ENCODE measurements at regions not wholly inside any gene's neighbourhood (a gene's known extent, or its start where the extent isn't known, plus 50 kb on each side); places are given as distances from the start of the nearest gene placed in this dataset.

- Histone ChIP-seq H3K4me3 (ENCODE audit: low read depth in 1 of 2, low read length in 2 of 2) (no peak overlapping the region), H3K27ac (ENCODE audit: low read depth, low read length) (no peak overlapping the region), H3K9ac (ENCODE audit: low read length) (no peak overlapping the region), H3K4me1 (ENCODE audit: insufficient read depth, low read length) (peaks cover 7% of the 10 kb centered on the region), H3K9me3 (ENCODE audit: low read length) (no peaks in the 10 kb centered on the region), H3K36me3 (ENCODE audit: insufficient read depth, low read length) (no peaks in the 10 kb centered on the region), H3K27me3 (ENCODE audit: control insufficient read depth in 1 of 2, insufficient read depth in 2 of 2, low read length in 2 of 2) (no peaks in the 10 kb centered on the region)
Observed at GRCh38 chr11:92644595-92645445, 324.6 kb upstream of the MTNR1B start.

DNA sequence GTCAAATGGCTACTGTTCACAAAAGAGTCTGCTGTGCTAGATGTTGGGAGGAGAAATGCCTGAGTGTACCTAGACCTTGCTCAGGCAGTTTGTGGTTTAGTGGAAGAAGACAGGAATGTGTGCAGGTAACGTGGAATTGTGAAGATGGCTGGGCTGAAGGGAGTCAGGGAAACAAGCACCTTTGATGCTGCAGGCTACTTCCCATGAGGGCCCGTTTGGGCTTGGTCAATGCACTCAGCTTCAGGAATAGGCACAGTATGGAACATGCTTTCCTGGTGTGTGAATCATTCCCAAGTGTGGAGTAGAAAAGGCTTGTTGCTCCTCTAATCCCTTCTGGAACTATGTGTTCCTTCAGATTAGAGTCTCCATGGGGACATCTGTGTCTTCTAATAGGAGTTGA is 318.3 kb upstream of the MTNR1B start:
- Histone ChIP-seq H3K4me3 (ENCODE audit: low read depth in 1 of 2, low read length in 2 of 2) (no peak overlapping the region), H3K4me1 (ENCODE audit: insufficient read depth, low read length) (no peaks in the 10 kb centered on the region), H3K9me3 (ENCODE audit: low read length) (no peaks in the 10 kb centered on the region), H3K27ac (ENCODE audit: low read depth, low read length) (no peak overlapping the region), H3K36me3 (ENCODE audit: insufficient read depth, low read length) (no peaks in the 10 kb centered on the region), H3K27me3 (ENCODE audit: control insufficient read depth in 1 of 2, insufficient read depth in 2 of 2, low read length in 2 of 2) (no peaks in the 10 kb centered on the region), H3K9ac (ENCODE audit: low read length) (no peak overlapping the region)

- Histone ChIP-seq H3K9ac (ENCODE audit: low read length) (no peak overlapping the region), H3K9me3 (ENCODE audit: low read length) (no peaks in the 10 kb centered on the region), H3K27ac (ENCODE audit: low read depth, low read length) (no peak overlapping the region), H3K4me3 (ENCODE audit: low read depth in 1 of 2, low read length in 2 of 2) (no peak overlapping the region), H3K36me3 (ENCODE audit: insufficient read depth, low read length) (no peaks in the 10 kb centered on the region), H3K27me3 (ENCODE audit: control insufficient read depth in 1 of 2, insufficient read depth in 2 of 2, low read length in 2 of 2) (no peaks in the 10 kb centered on the region), H3K4me1 (ENCODE audit: insufficient read depth, low read length) (no peaks in the 10 kb centered on the region)
Observed at GRCh38 chr11:92653454-92653853, 316.0 kb upstream of the MTNR1B start.

GRCh38 chr11:92656783-92657182 is 312.7 kb upstream of the MTNR1B start:
- H3K4me3 ChIP-seq (ENCODE audit: low read depth in 1 of 2, low read length in 2 of 2): no peak overlapping the region
- H3K36me3 ChIP-seq (ENCODE audit: insufficient read depth, low read length): no peaks in the 10 kb centered on the region
- no peak overlapping the region for H3K9ac ChIP-seq (ENCODE audit: low read length)
- no peaks in the 10 kb centered on the region for H3K27me3 ChIP-seq (ENCODE audit: control insufficient read depth in 1 of 2, insufficient read depth in 2 of 2, low read length in 2 of 2)
- no peaks in the 10 kb centered on the region for H3K4me1 ChIP-seq (ENCODE audit: insufficient read depth, low read length)
- no peak overlapping the region for H3K27ac ChIP-seq (ENCODE audit: low read depth, low read length)
- no peaks in the 10 kb centered on the region for H3K9me3 ChIP-seq (ENCODE audit: low read length)

GRCh38 chr11:92657226-92657625 is 312.2 kb upstream of the MTNR1B start:
- no peak overlapping the region for H3K27ac ChIP-seq (ENCODE audit: low read depth, low read length)
- H3K4me1 ChIP-seq (ENCODE audit: insufficient read depth, low read length): no peaks in the 10 kb centered on the region
- no peaks in the 10 kb centered on the region for H3K9me3 ChIP-seq (ENCODE audit: low read length)
- no peaks in the 10 kb centered on the region for H3K27me3 ChIP-seq (ENCODE audit: control insufficient read depth in 1 of 2, insufficient read depth in 2 of 2, low read length in 2 of 2)
- no peak overlapping the region for H3K9ac ChIP-seq (ENCODE audit: low read length)
- no peak overlapping the region for H3K4me3 ChIP-seq (ENCODE audit: low read depth in 1 of 2, low read length in 2 of 2)
- H3K36me3 ChIP-seq (ENCODE audit: insufficient read depth, low read length): no peaks in the 10 kb centered on the region

DNA sequence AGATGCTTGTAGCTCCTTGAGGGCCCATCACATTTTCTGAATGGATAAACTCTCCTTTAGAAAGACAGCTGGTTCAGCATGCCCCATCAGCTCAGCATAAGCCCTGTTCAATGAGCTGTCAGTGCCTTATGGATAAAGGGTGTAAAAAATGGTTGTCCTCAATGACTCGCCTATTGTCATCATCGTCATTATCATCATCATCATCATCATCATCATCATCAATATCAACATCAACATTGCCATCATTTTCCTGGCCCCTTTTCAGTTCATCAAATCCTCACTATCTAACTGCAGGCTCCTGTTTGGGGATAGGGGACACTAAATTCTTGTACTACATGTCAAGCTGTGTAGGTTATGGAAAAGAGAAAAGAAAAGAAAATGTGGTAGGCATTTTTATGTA is 310.7 kb upstream of the MTNR1B start:
- H3K4me3 ChIP-seq (ENCODE audit: low read depth in 1 of 2, low read length in 2 of 2): no peak overlapping the region
- no peaks in the 10 kb centered on the region for H3K4me1 ChIP-seq (ENCODE audit: insufficient read depth, low read length)
- no peaks in the 10 kb centered on the region for H3K9me3 ChIP-seq (ENCODE audit: low read length)
- H3K27me3 ChIP-seq (ENCODE audit: control insufficient read depth in 1 of 2, insufficient read depth in 2 of 2, low read length in 2 of 2): no peaks in the 10 kb centered on the region
- H3K9ac ChIP-seq (ENCODE audit: low read length): no peak overlapping the region
- no peaks in the 10 kb centered on the region for H3K36me3 ChIP-seq (ENCODE audit: insufficient read depth, low read length)
- no peak overlapping the region for H3K27ac ChIP-seq (ENCODE audit: low read depth, low read length)

DNA sequence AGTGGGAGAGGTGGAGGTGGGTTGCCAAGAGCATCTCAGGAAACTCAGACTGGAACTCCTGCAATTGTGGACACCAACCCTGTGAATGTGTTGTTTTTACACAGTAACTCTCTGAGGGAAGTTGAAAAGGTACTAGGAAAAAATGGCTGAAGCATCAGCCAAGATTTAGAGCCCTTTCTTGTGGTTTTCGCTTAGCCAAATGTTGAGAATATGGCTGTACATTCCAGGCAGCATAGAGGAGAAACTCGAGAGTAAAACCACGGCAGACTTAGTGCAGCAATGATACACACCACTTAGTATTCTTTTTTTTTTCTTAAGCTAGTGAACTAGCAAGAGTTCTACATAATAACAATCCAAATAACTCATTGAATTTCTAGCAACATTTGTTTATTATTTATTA is 309.7 kb upstream of the MTNR1B start:
- no peaks in the 10 kb centered on the region for H3K4me1 ChIP-seq (ENCODE audit: insufficient read depth, low read length)
- H3K36me3 ChIP-seq (ENCODE audit: insufficient read depth, low read length): no peaks in the 10 kb centered on the region
- no peaks in the 10 kb centered on the region for H3K9me3 ChIP-seq (ENCODE audit: low read length)
- H3K27ac ChIP-seq (ENCODE audit: low read depth, low read length): no peak overlapping the region
- H3K27me3 ChIP-seq (ENCODE audit: control insufficient read depth in 1 of 2, insufficient read depth in 2 of 2, low read length in 2 of 2): no peaks in the 10 kb centered on the region
- no peak overlapping the region for H3K4me3 ChIP-seq (ENCODE audit: low read depth in 1 of 2, low read length in 2 of 2)
- no peak overlapping the region for H3K9ac ChIP-seq (ENCODE audit: low read length)

DNA sequence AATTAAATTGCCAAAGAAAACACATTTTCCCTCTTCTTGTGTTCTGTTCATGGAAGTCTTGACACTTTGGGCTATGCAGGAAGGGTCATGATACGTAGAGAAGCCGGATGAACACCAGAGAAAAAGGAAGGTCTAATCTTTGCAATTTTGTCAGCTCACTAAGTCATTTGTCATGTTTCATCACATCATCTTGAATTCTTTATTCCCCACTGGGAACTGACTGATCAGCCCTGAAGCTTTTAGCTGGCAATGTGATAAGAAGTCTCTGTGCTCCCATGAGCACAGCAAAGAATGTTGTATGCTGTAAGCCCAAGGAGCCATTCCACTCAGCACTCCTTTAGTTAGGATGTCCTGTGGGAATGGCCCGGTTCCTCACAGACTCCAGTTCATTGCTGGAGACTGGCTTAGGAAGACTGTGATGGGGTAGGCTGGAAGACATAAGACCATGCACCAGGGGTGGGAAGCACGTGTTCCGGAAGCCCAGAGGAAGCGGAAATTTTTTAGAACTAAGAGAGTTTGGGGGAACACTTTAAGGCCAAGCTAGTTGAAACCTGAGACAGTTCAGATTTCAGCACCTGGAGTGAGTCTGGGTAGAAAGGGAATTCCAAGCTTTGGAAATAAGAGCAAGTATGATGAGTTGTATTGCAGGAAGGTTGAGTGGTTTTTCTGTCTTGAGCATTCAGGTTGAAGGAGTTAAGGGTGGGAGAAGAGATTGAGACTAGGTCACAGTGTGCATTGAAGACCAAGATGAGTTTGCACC is 306.7 kb upstream of the MTNR1B start:
- no peaks in the 10 kb centered on the region for H3K9me3 ChIP-seq (ENCODE audit: low read length)
- no peak overlapping the region for H3K9ac ChIP-seq (ENCODE audit: low read length)
- H3K36me3 ChIP-seq (ENCODE audit: insufficient read depth, low read length): no peaks in the 10 kb centered on the region
- no peak overlapping the region for H3K4me3 ChIP-seq (ENCODE audit: low read depth in 1 of 2, low read length in 2 of 2)
- H3K27me3 ChIP-seq (ENCODE audit: control insufficient read depth in 1 of 2, insufficient read depth in 2 of 2, low read length in 2 of 2): no peaks in the 10 kb centered on the region
- no peak overlapping the region for H3K27ac ChIP-seq (ENCODE audit: low read depth, low read length)
- H3K4me1 ChIP-seq (ENCODE audit: insufficient read depth, low read length): no peaks in the 10 kb centered on the region

GRCh38 chr11:92663539-92663938 is 305.9 kb upstream of the MTNR1B start:
- Histone ChIP-seq H3K9me3 (ENCODE audit: low read length) (no peaks in the 10 kb centered on the region), H3K27me3 (ENCODE audit: control insufficient read depth in 1 of 2, insufficient read depth in 2 of 2, low read length in 2 of 2) (no peaks in the 10 kb centered on the region), H3K36me3 (ENCODE audit: insufficient read depth, low read length) (no peaks in the 10 kb centered on the region), H3K9ac (ENCODE audit: low read length) (no peak overlapping the region), H3K4me1 (ENCODE audit: insufficient read depth, low read length) (no peaks in the 10 kb centered on the region), H3K4me3 (ENCODE audit: low read depth in 1 of 2, low read length in 2 of 2) (no peak overlapping the region), H3K27ac (ENCODE audit: low read depth, low read length) (no peak overlapping the region)

DNA sequence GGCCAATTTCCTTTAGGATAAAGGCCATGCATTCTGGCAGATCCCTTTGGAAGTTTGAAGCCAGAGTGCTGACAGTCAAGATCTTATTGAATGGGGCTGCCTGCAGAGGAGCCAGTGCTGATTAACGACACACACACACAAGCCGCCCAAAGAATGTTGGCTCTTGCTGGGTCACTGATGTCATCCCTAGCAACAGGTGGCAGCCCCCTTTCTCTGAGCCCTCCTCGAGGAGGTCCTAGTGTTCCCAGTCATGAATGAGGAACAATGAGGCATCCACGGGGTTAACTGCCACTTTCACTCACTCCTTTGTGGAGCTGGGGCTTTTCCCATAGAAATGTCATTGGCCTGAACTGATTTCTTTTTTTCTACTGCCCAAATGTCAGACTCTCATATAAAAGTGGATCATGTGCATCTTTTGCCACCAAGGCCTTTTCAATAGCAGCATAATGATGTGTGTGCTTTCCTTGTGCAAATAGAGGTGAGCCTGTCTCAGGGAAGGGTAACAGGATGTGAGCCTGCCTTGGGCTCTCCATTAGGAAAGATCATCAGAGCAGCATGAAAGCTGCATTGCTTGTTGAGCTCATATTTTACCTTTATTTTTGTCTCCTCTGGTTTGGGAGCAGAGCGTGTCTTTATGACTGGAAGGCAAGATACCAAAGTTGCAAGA is 301.8 kb upstream of the MTNR1B start:
- Histone ChIP-seq H3K9me3 (ENCODE audit: low read length) (no peaks in the 10 kb centered on the region), H3K27me3 (ENCODE audit: control insufficient read depth in 1 of 2, insufficient read depth in 2 of 2, low read length in 2 of 2) (no peaks in the 10 kb centered on the region), H3K36me3 (ENCODE audit: insufficient read depth, low read length) (no peaks in the 10 kb centered on the region), H3K4me3 (ENCODE audit: low read depth in 1 of 2, low read length in 2 of 2) (no peak overlapping the region), H3K27ac (ENCODE audit: low read depth, low read length) (no peak overlapping the region), H3K4me1 (ENCODE audit: insufficient read depth, low read length) (no peaks in the 10 kb centered on the region), H3K9ac (ENCODE audit: low read length) (no peak overlapping the region)

DNA sequence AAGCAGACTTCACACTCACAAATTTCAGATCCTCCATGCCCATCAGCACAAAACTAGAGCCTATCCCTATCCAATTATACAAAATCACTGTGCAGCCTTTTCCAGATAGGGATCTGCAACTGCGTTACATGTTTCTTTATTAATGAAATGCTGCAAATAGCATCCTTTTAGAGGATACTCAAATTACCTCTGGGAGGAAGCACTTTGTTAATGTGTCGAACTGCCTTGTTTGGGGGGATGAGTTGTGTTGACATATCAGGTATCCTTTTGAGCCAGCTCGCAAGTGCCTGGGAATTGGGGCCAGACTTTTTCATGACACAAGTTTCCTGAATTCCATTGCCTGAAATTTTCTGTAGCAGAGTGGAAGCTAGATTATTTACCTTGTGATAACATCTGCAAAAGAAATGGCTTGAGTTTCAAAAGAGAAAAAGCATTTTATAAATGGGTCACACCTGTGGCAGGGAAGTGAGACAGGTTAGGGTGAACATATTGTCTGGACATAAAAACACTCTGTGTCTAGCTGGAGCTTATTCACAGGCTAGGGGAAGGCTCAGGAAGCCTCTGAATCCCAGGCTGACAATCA is 299.1 kb upstream of the MTNR1B start:
- no peak overlapping the region for H3K4me3 ChIP-seq (ENCODE audit: low read depth in 1 of 2, low read length in 2 of 2)
- no peak overlapping the region for H3K9ac ChIP-seq (ENCODE audit: low read length)
- no peaks in the 10 kb centered on the region for H3K27me3 ChIP-seq (ENCODE audit: control insufficient read depth in 1 of 2, insufficient read depth in 2 of 2, low read length in 2 of 2)
- H3K9me3 ChIP-seq (ENCODE audit: low read length): no peaks in the 10 kb centered on the region
- H3K27ac ChIP-seq (ENCODE audit: low read depth, low read length): no peak overlapping the region
- no peaks in the 10 kb centered on the region for H3K36me3 ChIP-seq (ENCODE audit: insufficient read depth, low read length)
- H3K4me1 ChIP-seq (ENCODE audit: insufficient read depth, low read length): no peaks in the 10 kb centered on the region
